Midbrain (tissue), 1 donor: ENCODE measurements at regions not wholly inside any gene's neighbourhood (a gene's known extent, or its start where the extent isn't known, plus 50 kb on each side); places are given as distances from the start of the nearest gene placed in this dataset.
"Not testable (repeated sequence)": the region's sequence is repeated elsewhere in the genome, so short reads cannot be mapped to it uniquely, and the experiment has no call there.

Source experiments
- DNase-seq: peaks from one replicate; lab custom pipeline; 2025; lab: John Stamatoyannopoulos, UW

- no peak for DNase-seq
Observed at GRCh38 chr3:66633402-66634381, 132.9 kb upstream of the LRIG1 start.

DNA sequence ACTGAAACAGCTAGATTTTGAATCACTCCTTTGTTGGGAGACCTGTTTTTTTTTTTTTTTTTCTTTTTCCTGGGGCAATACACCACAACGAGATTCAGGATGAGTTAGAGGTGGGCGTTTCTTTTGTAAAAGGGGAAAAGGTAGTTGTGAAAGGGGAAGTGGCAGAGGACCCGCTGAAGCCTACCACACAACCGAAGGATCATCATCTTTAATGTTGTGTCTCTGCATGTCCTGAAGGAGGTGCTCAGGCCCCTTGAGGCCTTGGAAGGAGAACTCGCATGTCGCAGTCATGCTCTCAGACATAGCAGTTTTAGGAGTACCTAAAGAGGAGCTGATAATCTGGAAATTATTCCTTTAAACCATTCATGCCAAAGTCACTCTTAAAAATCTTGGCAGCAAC is 137.9 kb upstream of the LRIG1 start:
- DNase-seq, result no peak

DNA sequence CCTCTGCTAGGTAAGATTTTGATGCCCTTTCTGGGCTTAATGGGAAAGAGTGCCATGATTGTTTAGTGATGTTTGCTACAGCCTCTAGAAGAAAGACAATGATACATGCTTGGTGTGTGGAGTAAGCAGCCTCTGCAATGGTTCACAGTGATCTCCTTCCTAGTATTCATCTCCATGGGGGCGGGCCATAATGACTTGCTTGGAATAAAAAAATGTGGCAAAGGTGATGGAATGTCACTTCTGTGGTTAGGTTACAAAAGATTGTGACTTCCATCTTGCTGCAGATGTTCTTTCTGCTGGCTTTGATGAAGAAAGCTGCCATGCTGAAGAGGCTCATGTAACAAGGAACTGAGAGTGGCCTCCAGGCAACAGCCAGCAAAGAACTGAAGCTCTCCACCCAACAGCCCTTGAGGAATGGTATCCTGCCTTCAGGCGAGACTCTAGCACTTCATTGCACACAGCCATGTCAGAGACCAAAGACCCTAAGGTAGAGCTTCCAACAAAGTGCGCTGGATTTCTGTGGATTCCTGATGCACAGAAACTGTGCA is 139.1 kb upstream of the LRIG1 start:
- no peak for DNase-seq

- DNase-seq, result no peak
Observed at GRCh38 chr3:66642019-66642418, 141.2 kb upstream of the LRIG1 start.

DNA sequence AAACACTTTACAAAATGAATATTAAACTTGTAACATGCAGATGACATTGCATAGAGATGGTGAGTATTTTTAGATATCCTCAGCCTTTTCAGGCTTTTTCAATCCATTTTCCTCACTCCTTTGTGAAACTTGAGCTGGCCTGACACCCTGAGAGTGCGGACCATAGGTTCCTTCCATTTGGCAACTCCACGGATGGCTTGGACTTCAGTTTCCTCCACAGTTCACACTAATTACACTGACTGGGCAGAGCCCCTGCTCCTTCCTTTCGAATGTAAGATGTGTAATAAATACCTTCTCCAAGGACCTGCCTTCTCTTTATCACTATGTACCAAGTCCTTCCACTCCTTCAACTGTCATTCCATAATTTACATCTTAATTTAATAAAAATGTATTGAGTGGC is 141.7 kb upstream of the LRIG1 start:
- no peak for DNase-seq

DNA sequence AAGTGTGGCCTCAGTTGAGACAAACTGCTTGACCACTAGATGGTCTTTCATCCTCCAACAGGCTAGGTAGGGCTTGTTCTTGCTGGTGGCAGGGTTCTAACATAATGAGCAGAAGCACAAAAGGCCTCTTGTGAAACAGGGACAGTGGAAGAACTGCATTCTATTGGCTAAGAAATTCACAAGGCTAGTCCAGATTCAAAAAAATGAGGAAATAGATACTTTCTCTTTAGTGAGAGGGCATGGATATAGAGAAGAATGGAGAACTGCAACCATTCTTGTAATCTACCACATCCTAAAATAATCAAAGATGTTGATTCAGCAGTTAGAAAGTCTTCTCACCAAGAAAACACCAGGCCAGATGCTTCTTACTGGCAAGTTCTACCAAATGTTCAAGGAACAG is 143.7 kb upstream of the LRIG1 start:
- DNase-seq, result no peak

DNA sequence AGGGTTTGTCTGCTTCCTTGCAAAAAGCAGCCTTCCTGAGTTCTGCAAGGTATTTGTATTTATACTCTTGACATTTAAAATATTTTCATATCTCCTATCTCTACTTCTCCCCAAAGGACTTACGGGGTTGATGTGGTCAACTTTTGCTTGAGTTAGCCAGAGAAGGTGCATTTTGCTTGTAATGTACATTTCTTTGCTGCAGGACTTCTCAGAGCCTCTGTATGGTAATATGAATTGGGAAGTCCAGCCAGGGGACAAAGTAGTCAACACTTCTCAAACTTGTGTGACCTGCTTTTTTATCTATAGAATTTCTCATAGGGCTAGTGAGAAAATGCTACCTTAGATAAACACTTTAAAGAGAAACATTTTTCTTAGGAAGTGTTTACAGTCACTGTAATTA is 148.2 kb upstream of the LRIG1 start:
- no peak for DNase-seq

- not testable (repeated sequence) for DNase-seq
Observed at GRCh38 chr3:66651520-66651919, 150.7 kb upstream of the LRIG1 start.

- DNase-seq, result not testable (repeated sequence)
Observed at GRCh38 chr3:66652100-66652499, 151.3 kb upstream of the LRIG1 start.

GRCh38 chr3:66655044-66655443 is 154.2 kb upstream of the LRIG1 start:
- DNase-seq, result no peak

DNA sequence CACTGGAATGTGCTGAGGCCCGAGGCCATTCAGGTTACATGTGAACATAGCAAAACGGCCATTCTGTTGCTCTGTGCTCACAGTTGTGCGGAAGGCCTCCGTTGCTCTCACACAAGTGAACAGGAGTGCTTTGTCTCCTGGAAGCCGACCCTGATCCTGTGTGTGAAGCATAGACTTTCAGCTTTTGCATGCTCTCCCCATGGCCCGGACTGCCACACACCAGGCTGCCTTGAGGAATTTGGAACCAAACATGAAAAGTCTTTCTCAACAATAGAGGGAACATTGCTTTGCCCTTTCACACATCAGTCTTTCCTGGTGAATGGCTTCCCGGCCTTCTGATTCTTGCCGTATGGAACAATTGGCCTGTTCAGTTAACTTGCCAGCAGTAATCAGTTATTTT is 154.8 kb upstream of the LRIG1 start:
- no peak for DNase-seq

- DNase-seq, result no peak
Observed at GRCh38 chr3:66656609-66657008, 155.8 kb upstream of the LRIG1 start.

DNA sequence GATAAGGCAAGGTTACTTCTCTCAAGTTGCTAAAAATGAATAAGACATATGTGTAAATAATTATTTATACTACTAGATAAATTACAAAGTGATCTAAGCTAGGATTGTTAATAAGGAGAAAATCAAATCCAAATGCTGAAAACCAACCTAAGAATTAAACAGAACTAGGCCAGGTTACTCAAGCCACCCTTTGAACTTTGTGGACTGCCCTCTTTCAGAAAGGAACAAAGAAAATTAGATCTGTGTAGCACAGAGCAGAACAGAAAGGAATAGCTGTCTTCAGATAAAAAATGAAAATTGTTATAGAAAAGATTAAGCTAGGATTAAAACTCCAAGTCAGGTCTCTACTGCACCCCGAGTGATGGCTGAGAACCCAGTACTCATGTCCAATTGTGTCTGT is 158.2 kb upstream of the LRIG1 start:
- DNase-seq, result no peak

DNA sequence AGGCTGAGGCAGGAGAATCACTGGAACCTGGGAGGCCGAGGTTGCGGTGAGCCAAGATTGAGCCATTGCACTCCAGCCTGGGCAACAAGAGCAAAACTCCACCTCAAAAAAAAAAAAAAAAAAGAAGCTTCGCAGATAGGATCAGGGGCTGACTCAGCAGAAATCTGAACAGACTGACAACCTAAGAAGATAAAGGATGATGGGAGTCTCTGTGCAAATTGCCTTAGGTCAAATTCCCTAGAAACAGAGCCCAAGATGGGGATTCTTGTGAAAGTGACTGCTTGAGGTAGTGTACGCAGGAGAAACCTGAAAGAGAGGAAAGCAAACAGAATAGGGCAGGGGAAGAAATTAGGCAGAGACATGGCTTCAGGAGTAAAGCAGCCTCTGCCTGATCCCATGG is 160.8 kb upstream of the LRIG1 start:
- no peak for DNase-seq

DNA sequence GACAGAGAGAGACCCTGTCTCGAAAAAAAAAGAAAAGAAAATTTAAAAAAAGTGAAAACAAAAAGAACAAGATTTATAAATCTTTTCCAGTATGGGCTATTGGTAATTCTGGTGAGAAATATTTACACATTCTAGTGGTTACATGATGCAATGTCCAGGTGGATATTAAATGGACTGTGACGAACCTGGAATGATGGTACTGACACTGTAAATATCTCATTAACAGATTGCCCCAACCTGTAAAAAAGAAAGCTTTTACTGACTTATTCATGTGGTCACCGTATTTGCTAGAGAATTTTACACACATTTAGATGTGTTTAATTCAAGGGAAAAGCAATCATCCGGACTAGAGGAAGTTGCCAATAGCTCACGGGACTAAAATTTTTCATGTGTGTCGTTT is 162.1 kb upstream of the LRIG1 start:
- DNase-seq, result no peak

DNA sequence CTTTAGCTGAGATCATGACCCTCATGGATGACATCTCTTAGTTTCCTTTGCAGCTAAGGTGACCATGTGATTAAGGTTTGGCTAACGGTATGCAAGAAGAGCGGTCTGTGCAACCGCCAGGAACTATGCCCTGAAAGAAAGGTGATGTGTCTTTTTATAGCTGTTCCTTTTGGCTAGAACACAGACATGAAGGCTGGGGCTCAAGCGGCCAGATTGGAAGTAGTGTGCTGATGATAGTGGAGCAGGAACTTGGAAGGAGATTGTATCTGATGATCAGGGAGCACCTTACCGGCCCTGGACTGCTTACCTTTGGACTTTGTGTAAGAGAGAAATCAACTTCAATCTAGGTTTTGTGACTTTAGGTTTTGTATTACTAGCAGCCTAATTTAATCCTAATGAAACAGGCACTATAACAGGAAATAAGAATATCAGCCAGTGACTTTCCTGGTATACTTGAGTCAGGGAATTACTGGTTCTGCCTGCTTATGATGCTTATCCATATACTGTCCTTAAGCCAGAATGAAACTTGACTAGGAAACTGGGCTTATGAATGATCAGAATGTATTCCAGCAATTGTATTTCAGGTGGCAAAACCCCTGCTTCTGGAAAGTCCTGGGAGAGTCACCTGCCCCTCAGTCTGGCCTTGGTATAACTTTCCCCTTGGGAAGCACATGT is 164.3 kb upstream of the LRIG1 start:
- no peak for DNase-seq

- DNase-seq, result no peak
Observed at GRCh38 chr3:66666362-66666761, 165.5 kb upstream of the LRIG1 start.

- no peak for DNase-seq
Observed at GRCh38 chr3:66667263-66667662, 166.4 kb upstream of the LRIG1 start.

DNA sequence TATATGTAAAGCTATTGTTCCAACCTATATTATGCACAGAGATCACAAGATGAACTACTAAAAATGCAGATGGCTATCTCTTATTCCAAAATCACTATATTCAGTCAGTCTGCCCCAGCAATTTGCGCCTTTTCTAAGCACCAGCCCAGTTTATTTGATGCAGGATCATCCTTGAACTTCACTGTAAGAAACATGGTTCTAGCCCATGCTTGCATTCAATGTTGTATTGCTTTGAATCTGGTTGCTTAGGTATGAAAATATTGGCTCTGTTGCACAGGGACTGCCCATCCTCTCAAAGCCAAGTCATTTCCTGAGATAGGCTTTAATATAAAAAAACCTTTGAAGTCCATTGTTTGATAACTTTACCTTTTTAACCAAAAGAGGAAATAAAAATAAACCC is 170.5 kb upstream of the LRIG1 start:
- no peak for DNase-seq

- no peak for DNase-seq
Observed at GRCh38 chr3:66672830-66673229, 172.0 kb upstream of the LRIG1 start.

- DNase-seq, result no peak
Observed at GRCh38 chr3:66673293-66673692, 172.5 kb upstream of the LRIG1 start.

- DNase-seq, result no peak
Observed at GRCh38 chr3:66675366-66675765, 174.5 kb upstream of the LRIG1 start.
